ENCODE measurements at regions not wholly inside any gene's neighbourhood (a gene's known extent, or its start where the extent isn't known, plus 50 kb on each side); places are given as distances from the start of the nearest gene placed in this dataset.
"Not testable (repeated sequence)": the region's sequence is repeated elsewhere in the genome, so short reads cannot be mapped to it uniquely, and the experiment has no call there.

- TF ChIP-seq CTCF (IDR thresholded peaks at IDR 0.05 in 4 of 5, conservative IDR thresholded peaks at IDR 0.05 in 1 of 5); POLR2A (IDR thresholded peaks at IDR 0.05): not testable (repeated sequence)
These were observed 391.6 kb upstream of the CYLC2 start for GRCh38 chr9:102603198-102604195.
